SK-N-SH (cell line): ENCODE measurements at regions not wholly inside any gene's neighbourhood (a gene's known extent, or its start where the extent isn't known, plus 50 kb on each side); places are given as distances from the start of the nearest gene placed in this dataset.

Source experiments
- CTCF ChIA-PET: fragments of 300-600, 350-600 bp; formaldehyde crosslinking; extraction: SDS; loops from one replicate; lab custom pipeline; 2021; lab: Yijun Ruan, JAX
- POLR2A ChIA-PET: fragments of 350-600 bp; sonication (Branson Sonifier 250); formaldehyde crosslinking; extraction: SDS; loops from one replicate; lab custom pipeline; 2020; ENCODE audit warnings: antibody characterized with exemption, inconsistent platforms; lab: Yijun Ruan, JAX
- DNase-seq: peaks from one replicate; pipeline ENCODE4 v3.0.0; 2012
- H2AFZ ChIP-seq: fragments of 200-600 bp; sonication (generic); 2 replicates; pipeline ENCODE4 v1.8.1; 2016; ENCODE audit warnings: antibody characterized with exemption, mild to moderate bottlenecking, low read depth
- H3F3A ChIP-seq: fragments of 200-600 bp; sonication (generic); replicated peaks from 2 replicates; pipeline ENCODE3; 2016; ENCODE audit warnings: antibody characterized with exemption, mild to moderate bottlenecking; ENCODE audit not compliant: insufficient read depth
- H3K27ac ChIP-seq, 2 experiments: fragments of 200-500 bp in 1 of 2; fragments of 200-600 bp in 1 of 2; sonication (Bioruptor generic) in 1 of 2; sonication (generic), shearing (Covaris generic) in 1 of 2; 2 replicates each; pipeline versions ENCODE4 v1.5.1 to v1.6.1; 2014 to 2016; ENCODE audit warnings: low read depth in 2 of 2, inconsistent platforms in 1 of 2, low read length in 1 of 2, mild to moderate bottlenecking in 1 of 2, mixed read lengths in 1 of 2
- H3K27me3 ChIP-seq: fragments of 200-600 bp; sonication (generic), shearing (Covaris generic); 2 replicates; pipeline ENCODE4 v1.6.1; 2016; ENCODE audit warnings: mixed run types; ENCODE audit not compliant: insufficient read depth
- H3K36me3 ChIP-seq, 2 experiments: fragments of 200-500 bp in 1 of 2; fragments of 200-600 bp in 1 of 2; sonication (Bioruptor generic) in 1 of 2; sonication (generic) in 1 of 2; replicated peaks in 1 of 2; 2 replicates each; pipeline versions ENCODE3 to v1.5.1; 2014 to 2016; ENCODE audit warnings: low read length in 1 of 2, mild to moderate bottlenecking in 1 of 2; ENCODE audit not compliant: insufficient read depth in 2 of 2, control insufficient read depth in 1 of 2
- H3K4me1 ChIP-seq, 2 experiments: fragments of 200-500 bp in 1 of 2; fragments of 200-600 bp in 1 of 2; sonication (Bioruptor generic) in 1 of 2; sonication (generic), shearing (Covaris generic) in 1 of 2; 2 replicates each; pipeline versions ENCODE4 v1.5.1 to v1.6.1; 2014 to 2016; ENCODE audit warnings: low read depth in 1 of 2, low read length in 1 of 2, mixed run types in 1 of 2; ENCODE audit not compliant: insufficient read depth in 2 of 2, control insufficient read depth in 1 of 2
- H3K4me2 ChIP-seq: fragments of 200-600 bp; sonication (generic), shearing (Covaris generic); 2 replicates; pipeline ENCODE4 v1.6.1; 2017; ENCODE audit warnings: mixed run types
- H3K4me3 ChIP-seq, 2 experiments: fragments of 200-500 bp in 1 of 2; fragments of 200-600 bp in 1 of 2; sonication (Bioruptor generic) in 1 of 2; sonication (generic), shearing (Covaris generic) in 1 of 2; 2 replicates each; pipeline versions ENCODE4 v1.5.1 to v1.8.1; 2014 to 2016; ENCODE audit warnings: low read depth in 2 of 2, inconsistent platforms in 1 of 2, low read length in 1 of 2, mild to moderate bottlenecking in 1 of 2, mixed read lengths in 1 of 2, moderate library complexity in 1 of 2
- H3K79me2 ChIP-seq: fragments of 200-600 bp; sonication (generic); 2 replicates; pipeline ENCODE4 v1.8.1; 2017; ENCODE audit warnings: mild to moderate bottlenecking; ENCODE audit not compliant: insufficient read depth
- H3K9ac ChIP-seq: fragments of 200-600 bp; sonication (generic); 2 replicates; pipeline ENCODE4 v1.6.1; 2017; ENCODE audit warnings: mixed run types
- H3K9me2 ChIP-seq: fragments of 200-600 bp; sonication (generic); 2 replicates; pipeline ENCODE4 v1.6.1; 2017; ENCODE audit warnings: mixed run types
- H3K9me3 ChIP-seq: fragments of 200-600 bp; sonication (generic); 2 replicates; pipeline ENCODE4 v1.6.1; 2017; ENCODE audit warnings: mixed run types, mild to moderate bottlenecking, moderate library complexity
- H4K20me1 ChIP-seq: fragments of 200-600 bp; sonication (generic); 2 replicates; pipeline ENCODE4 v1.6.1; 2017; ENCODE audit warnings: mild to moderate bottlenecking, mixed run types; ENCODE audit not compliant: insufficient read depth
- FOSL2 ChIP-seq: IDR thresholded peaks from 2 replicates; pipeline ENCODE4 v1.4.0; 2012; ENCODE audit warnings: low read depth, mild to moderate bottlenecking, moderate library complexity, borderline replicate concordance
- FOXJ3 ChIP-seq: sonication (generic); formaldehyde crosslinking; IDR thresholded peaks from 2 replicates; pipeline ENCODE4 v1.5.1; 2020; ENCODE audit warnings: mild to moderate bottlenecking, missing genetic modification reagents
- FOXM1 ChIP-seq: IDR thresholded peaks from 2 replicates; pipeline ENCODE4 v1.4.0; 2012; ENCODE audit warnings: low read depth, mild to moderate bottlenecking
- GATA2 ChIP-seq: sonication (generic); formaldehyde crosslinking; IDR thresholded peaks from 2 replicates; pipeline ENCODE4 v1.5.0; 2020; ENCODE audit warnings: mild to moderate bottlenecking, missing genetic modification reagents
- RCOR1 ChIP-seq: fragments of 150-350 bp; IDR thresholded peaks from 2 replicates; pipeline ENCODE4 v1.6.1; 2017; ENCODE audit warnings: antibody characterized with exemption, low read length
- RFX5 ChIP-seq: IDR thresholded peaks from 2 replicates; pipeline ENCODE4 v1.6.1; 2012; ENCODE audit warnings: mild to moderate bottlenecking, improper control_type of control experiment, low read length
- RXRA ChIP-seq: IDR thresholded peaks from 2 replicates; pipeline ENCODE4 v1.4.0; 2012; ENCODE audit warnings: low read depth, mild to moderate bottlenecking, borderline replicate concordance
- SIN3A ChIP-seq: IDR thresholded peaks from 2 replicates; pipeline ENCODE4 v1.6.1; 2012; ENCODE audit warnings: low read depth, mild to moderate bottlenecking, low read length, moderate library complexity, borderline replicate concordance
- YY1 ChIP-seq: IDR thresholded peaks from 2 replicates; pipeline ENCODE4 v1.4.0; 2012; ENCODE audit warnings: low read depth, mild to moderate bottlenecking
- WGBS: methylation state at CpG from one replicate; pipeline ENCODE4 v1.1.6; 2017; ENCODE audit warnings: low lambda C conversion rate; 5-methylcytosine and 5-hydroxymethylcytosine counted together
- TF ChIP-seq, protein P1 (sequence below): IDR thresholded peaks from 2 replicates; pipeline ENCODE4 v1.4.0; 2012; ENCODE audit warnings: low read depth, borderline replicate concordance
- TF ChIP-seq, protein P2 (sequence below): IDR thresholded peaks from 2 replicates; pipeline ENCODE4 v1.4.0; 2012; ENCODE audit warnings: low read depth
- TF ChIP-seq, protein P3 (sequence below): IDR thresholded peaks from 2 replicates; pipeline ENCODE4; 2012
- TF ChIP-seq, protein P4 (sequence below): fragments of 200-600 bp; sonication (generic); IDR thresholded peaks from 2 replicates; pipeline ENCODE4 v1.6.1; 2017; ENCODE audit warnings: antibody characterized with exemption, mild to moderate bottlenecking, moderate library complexity
- TF ChIP-seq, protein P5 (sequence below): IDR thresholded peaks from 2 replicates; pipeline ENCODE4 v1.4.0; 2012; ENCODE audit warnings: low read depth, borderline replicate concordance

DNA sequence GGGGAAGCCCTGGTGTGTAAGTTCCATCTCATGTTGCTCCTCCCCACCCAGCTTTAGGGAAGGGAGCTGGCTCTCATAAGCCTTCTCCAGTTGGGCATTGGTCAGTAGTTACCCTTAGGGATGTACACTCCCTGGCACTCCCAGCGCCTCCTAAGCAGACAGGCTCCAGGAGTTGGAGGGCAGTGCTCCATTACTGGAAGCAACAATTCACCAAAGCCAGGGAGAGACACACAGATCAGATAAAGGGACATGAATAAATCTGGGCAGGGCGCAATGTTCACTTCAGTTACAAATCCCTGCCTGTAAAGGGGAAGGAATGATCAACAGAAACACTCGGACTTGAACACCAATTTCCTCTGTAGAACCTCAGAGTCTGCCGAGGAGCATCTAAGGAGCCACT, 169.1 kb upstream of the CTNNB1 start:
- POLR2A ChIA-PET: no interaction called here
- Histone ChIP-seq H3K9me3 (no peaks in the 10 kb centered on the region), H3K4me2 (no peak overlapping the region), H3K4me1 (peaks cover 0 to 18% of the 10 kb centered on the region in 2 experiments; a peak in 2 of 4 replicates), H3K4me3 (no peak overlapping the region), H3K36me3 (no peaks in the 10 kb centered on the region), H4K20me1 (no peaks in the 10 kb centered on the region), H3K27ac (no peak overlapping the region), H3K79me2 (no peaks in the 10 kb centered on the region), H3K9ac (no peak overlapping the region), H3K27me3 (no peaks in the 10 kb centered on the region), H2AFZ (no peak overlapping the region), H3K9me2 (no peaks in the 10 kb centered on the region), H3F3A (no peaks in the 10 kb centered on the region)
- TF ChIP-seq FOXM1 (no peak), SIN3A (no peak), RCOR1 (no peak), YY1 (no peak), FOSL2 (no peak), FOXJ3 (no peak), GATA2 (CRISPR knock-in tag) (no peak), RXRA (no peak), RFX5 (no peak)
- TF ChIP-seq, protein P1, sequence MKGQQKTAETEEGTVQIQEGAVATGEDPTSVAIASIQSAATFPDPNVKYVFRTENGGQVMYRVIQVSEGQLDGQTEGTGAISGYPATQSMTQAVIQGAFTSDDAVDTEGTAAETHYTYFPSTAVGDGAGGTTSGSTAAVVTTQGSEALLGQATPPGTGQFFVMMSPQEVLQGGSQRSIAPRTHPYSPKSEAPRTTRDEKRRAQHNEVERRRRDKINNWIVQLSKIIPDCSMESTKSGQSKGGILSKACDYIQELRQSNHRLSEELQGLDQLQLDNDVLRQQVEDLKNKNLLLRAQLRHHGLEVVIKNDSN: no peak
- TF ChIP-seq, protein P2, sequence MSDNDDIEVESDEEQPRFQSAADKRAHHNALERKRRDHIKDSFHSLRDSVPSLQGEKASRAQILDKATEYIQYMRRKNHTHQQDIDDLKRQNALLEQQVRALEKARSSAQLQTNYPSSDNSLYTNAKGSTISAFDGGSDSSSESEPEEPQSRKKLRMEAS: no peak
- TF ChIP-seq, protein P3, sequence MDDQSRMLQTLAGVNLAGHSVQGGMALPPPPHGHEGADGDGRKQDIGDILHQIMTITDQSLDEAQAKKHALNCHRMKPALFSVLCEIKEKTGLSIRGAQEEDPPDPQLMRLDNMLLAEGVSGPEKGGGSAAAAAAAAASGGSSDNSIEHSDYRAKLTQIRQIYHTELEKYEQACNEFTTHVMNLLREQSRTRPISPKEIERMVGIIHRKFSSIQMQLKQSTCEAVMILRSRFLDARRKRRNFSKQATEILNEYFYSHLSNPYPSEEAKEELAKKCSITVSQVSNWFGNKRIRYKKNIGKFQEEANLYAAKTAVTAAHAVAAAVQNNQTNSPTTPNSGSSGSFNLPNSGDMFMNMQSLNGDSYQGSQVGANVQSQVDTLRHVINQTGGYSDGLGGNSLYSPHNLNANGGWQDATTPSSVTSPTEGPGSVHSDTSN: no peak
- TF ChIP-seq, protein P4, sequence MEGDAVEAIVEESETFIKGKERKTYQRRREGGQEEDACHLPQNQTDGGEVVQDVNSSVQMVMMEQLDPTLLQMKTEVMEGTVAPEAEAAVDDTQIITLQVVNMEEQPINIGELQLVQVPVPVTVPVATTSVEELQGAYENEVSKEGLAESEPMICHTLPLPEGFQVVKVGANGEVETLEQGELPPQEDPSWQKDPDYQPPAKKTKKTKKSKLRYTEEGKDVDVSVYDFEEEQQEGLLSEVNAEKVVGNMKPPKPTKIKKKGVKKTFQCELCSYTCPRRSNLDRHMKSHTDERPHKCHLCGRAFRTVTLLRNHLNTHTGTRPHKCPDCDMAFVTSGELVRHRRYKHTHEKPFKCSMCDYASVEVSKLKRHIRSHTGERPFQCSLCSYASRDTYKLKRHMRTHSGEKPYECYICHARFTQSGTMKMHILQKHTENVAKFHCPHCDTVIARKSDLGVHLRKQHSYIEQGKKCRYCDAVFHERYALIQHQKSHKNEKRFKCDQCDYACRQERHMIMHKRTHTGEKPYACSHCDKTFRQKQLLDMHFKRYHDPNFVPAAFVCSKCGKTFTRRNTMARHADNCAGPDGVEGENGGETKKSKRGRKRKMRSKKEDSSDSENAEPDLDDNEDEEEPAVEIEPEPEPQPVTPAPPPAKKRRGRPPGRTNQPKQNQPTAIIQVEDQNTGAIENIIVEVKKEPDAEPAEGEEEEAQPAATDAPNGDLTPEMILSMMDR: no peak
- TF ChIP-seq, protein P5, sequence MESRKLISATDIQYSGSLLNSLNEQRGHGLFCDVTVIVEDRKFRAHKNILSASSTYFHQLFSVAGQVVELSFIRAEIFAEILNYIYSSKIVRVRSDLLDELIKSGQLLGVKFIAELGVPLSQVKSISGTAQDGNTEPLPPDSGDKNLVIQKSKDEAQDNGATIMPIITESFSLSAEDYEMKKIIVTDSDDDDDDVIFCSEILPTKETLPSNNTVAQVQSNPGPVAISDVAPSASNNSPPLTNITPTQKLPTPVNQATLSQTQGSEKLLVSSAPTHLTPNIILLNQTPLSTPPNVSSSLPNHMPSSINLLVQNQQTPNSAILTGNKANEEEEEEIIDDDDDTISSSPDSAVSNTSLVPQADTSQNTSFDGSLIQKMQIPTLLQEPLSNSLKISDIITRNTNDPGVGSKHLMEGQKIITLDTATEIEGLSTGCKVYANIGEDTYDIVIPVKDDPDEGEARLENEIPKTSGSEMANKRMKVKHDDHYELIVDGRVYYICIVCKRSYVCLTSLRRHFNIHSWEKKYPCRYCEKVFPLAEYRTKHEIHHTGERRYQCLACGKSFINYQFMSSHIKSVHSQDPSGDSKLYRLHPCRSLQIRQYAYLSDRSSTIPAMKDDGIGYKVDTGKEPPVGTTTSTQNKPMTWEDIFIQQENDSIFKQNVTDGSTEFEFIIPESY: no peak
- WGBS: 54% methylated on average over 4 of the region's 4 CpGs
- CTCF ChIA-PET: no interaction called here
- no peak for DNase-seq
